ENCODE measurements at regions not wholly inside any gene's neighbourhood (a gene's known extent, or its start where the extent isn't known, plus 50 kb on each side); places are given as distances from the start of the nearest gene placed in this dataset.

- no peak for DNase-seq (ENCODE audit: low spot score)
- Histone ChIP-seq H3K27ac (no peak overlapping the region), H3K4me3 (no peak overlapping the region)
- TF ChIP-seq, protein P1, sequence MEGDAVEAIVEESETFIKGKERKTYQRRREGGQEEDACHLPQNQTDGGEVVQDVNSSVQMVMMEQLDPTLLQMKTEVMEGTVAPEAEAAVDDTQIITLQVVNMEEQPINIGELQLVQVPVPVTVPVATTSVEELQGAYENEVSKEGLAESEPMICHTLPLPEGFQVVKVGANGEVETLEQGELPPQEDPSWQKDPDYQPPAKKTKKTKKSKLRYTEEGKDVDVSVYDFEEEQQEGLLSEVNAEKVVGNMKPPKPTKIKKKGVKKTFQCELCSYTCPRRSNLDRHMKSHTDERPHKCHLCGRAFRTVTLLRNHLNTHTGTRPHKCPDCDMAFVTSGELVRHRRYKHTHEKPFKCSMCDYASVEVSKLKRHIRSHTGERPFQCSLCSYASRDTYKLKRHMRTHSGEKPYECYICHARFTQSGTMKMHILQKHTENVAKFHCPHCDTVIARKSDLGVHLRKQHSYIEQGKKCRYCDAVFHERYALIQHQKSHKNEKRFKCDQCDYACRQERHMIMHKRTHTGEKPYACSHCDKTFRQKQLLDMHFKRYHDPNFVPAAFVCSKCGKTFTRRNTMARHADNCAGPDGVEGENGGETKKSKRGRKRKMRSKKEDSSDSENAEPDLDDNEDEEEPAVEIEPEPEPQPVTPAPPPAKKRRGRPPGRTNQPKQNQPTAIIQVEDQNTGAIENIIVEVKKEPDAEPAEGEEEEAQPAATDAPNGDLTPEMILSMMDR (IDR thresholded peaks at IDR 0.05), result no peak
Measured at GRCh38 chr3:117761703-117762620, 1052.4 kb downstream of the TUSC7 start.

- TF ChIP-seq, protein P1 (IDR thresholded peaks at IDR 0.05), result no peak
- no peak overlapping the region for H3K27ac ChIP-seq
- no peak overlapping the region for H3K4me3 ChIP-seq
- no peak for DNase-seq (ENCODE audit: low spot score)
Measured at GRCh38 chr3:117762621-117763037, 1053.0 kb downstream of the TUSC7 start.

DNA sequence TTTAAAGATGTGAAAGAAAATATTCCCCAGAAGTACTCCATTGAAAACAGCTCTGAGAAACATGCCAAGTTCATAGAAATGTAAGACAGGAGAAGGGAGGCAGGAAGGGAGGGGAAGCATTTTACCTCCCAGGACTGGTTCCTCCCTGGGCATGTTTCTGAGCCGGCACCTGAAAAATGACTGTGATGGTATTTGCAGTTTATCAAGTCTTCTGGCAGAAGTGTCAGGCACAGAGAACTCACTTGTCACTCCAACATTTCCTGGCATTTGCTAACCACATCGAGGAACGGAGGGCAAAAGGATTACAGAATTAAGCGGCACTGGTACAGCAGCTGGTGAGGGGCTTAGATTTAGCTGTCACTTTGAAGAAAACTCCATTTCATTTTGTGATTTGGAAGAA lies 1054.0 kb downstream of the TUSC7 start:
- no peak for DNase-seq (ENCODE audit: low spot score)
- TF ChIP-seq, protein P1 (IDR thresholded peaks at IDR 0.05), result no peak
- no peak overlapping the region for H3K4me3 ChIP-seq
- no peak overlapping the region for H3K27ac ChIP-seq

DNA sequence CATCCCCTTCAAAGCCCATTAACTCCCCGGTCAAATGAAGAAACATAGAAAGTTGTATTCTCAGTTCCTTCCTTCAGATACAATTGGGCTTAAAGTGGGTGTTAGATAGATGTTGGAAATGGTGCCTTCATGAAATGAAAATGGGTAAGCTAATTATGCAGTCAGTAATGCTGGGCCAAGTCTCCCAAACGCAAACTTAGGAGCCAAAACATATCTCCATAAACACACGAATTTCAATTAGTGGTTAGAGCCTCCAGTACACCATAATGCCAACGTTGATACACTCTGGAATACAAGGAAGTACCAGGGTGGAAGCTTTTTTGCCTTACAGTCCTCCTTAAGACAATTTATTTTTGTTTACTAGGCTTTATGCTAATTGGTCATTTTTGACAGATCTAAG lies 1059.0 kb downstream of the TUSC7 start:
- no peak for DNase-seq (ENCODE audit: low spot score)
- Histone ChIP-seq H3K4me3 (no peak overlapping the region), H3K27ac (no peak overlapping the region)
- TF ChIP-seq, protein P1 (IDR thresholded peaks at IDR 0.05), result no peak

GRCh38 chr3:117774130-117774529 lies 1064.6 kb downstream of the TUSC7 start:
- no peak for DNase-seq (ENCODE audit: low spot score)
- Histone ChIP-seq H3K4me3 (no peak overlapping the region), H3K27ac (no peak overlapping the region)
- TF ChIP-seq, protein P1 (IDR thresholded peaks at IDR 0.05), result no peak

DNA sequence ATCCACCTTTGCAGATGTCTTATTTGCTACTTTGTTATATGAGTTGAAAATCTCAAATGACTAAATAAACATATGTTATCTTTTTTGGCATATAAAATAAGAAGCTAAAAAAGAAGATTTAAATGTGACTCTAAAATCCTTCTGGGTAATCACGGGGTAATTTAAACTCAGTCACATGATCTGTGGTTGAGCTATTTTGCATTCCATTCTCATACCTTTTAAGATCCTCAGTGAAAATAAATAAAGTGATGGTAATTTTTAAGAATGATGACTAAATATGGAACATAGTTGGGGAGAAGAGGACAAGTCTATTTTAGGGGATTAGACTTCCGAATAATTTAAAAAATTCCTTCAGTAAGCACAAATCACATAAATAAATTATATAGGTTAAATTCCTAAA lies 1076.8 kb downstream of the TUSC7 start:
- no peak overlapping the region for H3K27ac ChIP-seq
- DNase-seq (ENCODE audit: low spot score), result no peak
- TF ChIP-seq, protein P1 (IDR thresholded peaks at IDR 0.05), result no peak
- H3K4me3 ChIP-seq, result no peak overlapping the region

DNA sequence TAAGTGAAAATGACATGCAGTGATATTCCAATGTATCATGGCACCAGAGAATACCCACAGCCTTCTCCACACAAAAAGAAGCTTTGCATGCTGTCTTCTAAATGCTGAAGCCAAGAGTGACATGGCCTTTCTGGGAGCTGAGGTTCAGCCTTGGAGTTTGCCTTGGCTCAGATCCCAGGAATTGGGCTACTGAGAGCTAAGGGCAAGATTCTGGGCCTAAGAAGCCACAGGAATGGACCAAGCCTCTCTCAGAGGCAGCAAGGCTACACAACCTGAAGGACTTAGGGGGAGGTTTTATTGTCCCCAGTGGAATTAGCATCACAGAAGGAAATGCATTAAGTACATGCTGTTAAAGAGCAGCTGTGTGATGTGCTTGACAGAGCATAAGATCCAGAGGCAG lies 1078.5 kb downstream of the TUSC7 start:
- Histone ChIP-seq H3K4me3 (no peak overlapping the region), H3K27ac (no peak overlapping the region)
- TF ChIP-seq, protein P1 (IDR thresholded peaks at IDR 0.05), result no peak
- no peak for DNase-seq (ENCODE audit: low spot score)

All from coronary artery (tissue), 2 donors.